HUDEP-2 (cell line): ENCODE measurements at regions not wholly inside any gene's neighbourhood (a gene's known extent, or its start where the extent isn't known, plus 50 kb on each side); places are given as distances from the start of the nearest gene placed in this dataset.

ENCODE experiments used
- DNase-seq, 76 experiments: peaks; one replicate each; lab custom pipeline; 2025; ENCODE audit not compliant: unreplicated experiment in 76 of 76; lab: John Stamatoyannopoulos, UW

GRCh38 chr1:221944247-221944870 lies 202.5 kb upstream of the DUSP10 start:
- no peak for DNase-seq

- no peak for DNase-seq
These were observed 198.7 kb upstream of the DUSP10 start for GRCh38 chr1:221940631-221941030.

GRCh38 chr1:221939607-221940006 lies 197.7 kb upstream of the DUSP10 start:
- DNase-seq, result no peak

- no peak for DNase-seq
These were observed 195.5 kb upstream of the DUSP10 start for GRCh38 chr1:221937155-221937953.

GRCh38 chr1:221933814-221934213 lies 191.9 kb upstream of the DUSP10 start:
- no peak for DNase-seq

GRCh38 chr1:221926441-221926840 lies 184.6 kb upstream of the DUSP10 start:
- DNase-seq, result no peak

GRCh38 chr1:221925947-221926346 lies 184.1 kb upstream of the DUSP10 start:
- DNase-seq, result no peak

GRCh38 chr1:221923929-221924598 lies 182.2 kb upstream of the DUSP10 start:
- no peak for DNase-seq

GRCh38 chr1:221921936-221922335 lies 180.0 kb upstream of the DUSP10 start:
- DNase-seq, result no peak

GRCh38 chr1:221919743-221920142 lies 177.9 kb upstream of the DUSP10 start:
- no peak for DNase-seq

- DNase-seq, result no peak
These were observed 177.5 kb upstream of the DUSP10 start for GRCh38 chr1:221919341-221919740.

- no peak for DNase-seq
These were observed 174.3 kb upstream of the DUSP10 start for GRCh38 chr1:221916176-221916575.

- no peak for DNase-seq
These were observed 173.9 kb upstream of the DUSP10 start for GRCh38 chr1:221915764-221916163.

- no peak for DNase-seq
These were observed 171.5 kb upstream of the DUSP10 start for GRCh38 chr1:221913351-221913892.

- no peak for DNase-seq
These were observed 170.3 kb upstream of the DUSP10 start for GRCh38 chr1:221912230-221912629.

- DNase-seq, result no peak
These were observed 169.8 kb upstream of the DUSP10 start for GRCh38 chr1:221911714-221912113.

- DNase-seq, result no peak
These were observed 168.3 kb upstream of the DUSP10 start for GRCh38 chr1:221910222-221910621.

GRCh38 chr1:221908573-221908972 lies 166.7 kb upstream of the DUSP10 start:
- no peak for DNase-seq

GRCh38 chr1:221907166-221907932 lies 165.5 kb upstream of the DUSP10 start:
- DNase-seq, result no peak

- DNase-seq, result no peak
These were observed 163.9 kb upstream of the DUSP10 start for GRCh38 chr1:221905802-221906201.

- DNase-seq, result no peak
These were observed 162.4 kb upstream of the DUSP10 start for GRCh38 chr1:221904319-221904718.
